HG02852 (cell line): ENCODE measurements at regions not wholly inside any gene's neighbourhood (a gene's known extent, or its start where the extent isn't known, plus 50 kb on each side); places are given as distances from the start of the nearest gene placed in this dataset.

ENCODE experiments used
- ATAC-seq: cut with Tn5 transposase; IDR thresholded peaks from one replicate; pipeline ENCODE4 v1.9.1; 2021; ENCODE audit warnings: mild to moderate bottlenecking, moderate library complexity; ENCODE audit not compliant: unreplicated experiment

DNA sequence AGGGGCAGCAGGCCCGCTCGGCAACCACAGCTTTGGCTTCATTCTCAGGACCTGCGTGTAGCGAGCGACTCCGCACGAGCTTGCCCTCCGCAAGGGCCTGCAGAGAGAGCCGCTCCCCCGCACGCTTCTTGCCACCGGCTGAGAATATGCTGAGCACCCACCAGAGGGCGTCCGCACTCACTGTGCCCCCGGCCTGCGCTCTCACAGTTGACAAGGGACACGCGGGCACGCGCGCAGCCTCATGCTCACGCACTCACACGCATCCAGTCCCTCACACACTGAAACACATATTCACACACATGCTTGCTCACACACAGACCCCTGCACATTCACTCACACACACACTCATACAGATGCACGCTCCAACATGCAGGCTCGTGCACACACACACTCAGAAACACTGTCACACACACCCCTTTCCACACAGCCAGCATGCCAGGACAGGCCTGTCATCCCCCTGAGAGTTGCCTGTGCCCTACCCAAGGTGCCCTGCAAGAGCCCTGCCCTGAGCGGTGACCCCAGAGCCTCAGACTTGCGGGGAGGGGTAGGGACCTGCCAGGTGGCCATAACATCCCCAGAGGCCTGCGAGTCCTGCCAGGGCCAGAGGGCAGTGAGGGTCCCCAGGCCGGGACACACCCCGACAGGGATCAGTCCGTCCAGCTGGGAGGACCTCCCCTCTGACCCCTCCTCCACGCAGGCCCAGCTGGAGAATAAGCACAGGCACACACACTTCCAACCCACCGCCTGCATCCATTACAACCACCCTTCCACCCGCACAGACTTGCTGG lies 174.1 kb downstream of the BMP7 start:
- peak; percentile 52 for ATAC-seq

DNA sequence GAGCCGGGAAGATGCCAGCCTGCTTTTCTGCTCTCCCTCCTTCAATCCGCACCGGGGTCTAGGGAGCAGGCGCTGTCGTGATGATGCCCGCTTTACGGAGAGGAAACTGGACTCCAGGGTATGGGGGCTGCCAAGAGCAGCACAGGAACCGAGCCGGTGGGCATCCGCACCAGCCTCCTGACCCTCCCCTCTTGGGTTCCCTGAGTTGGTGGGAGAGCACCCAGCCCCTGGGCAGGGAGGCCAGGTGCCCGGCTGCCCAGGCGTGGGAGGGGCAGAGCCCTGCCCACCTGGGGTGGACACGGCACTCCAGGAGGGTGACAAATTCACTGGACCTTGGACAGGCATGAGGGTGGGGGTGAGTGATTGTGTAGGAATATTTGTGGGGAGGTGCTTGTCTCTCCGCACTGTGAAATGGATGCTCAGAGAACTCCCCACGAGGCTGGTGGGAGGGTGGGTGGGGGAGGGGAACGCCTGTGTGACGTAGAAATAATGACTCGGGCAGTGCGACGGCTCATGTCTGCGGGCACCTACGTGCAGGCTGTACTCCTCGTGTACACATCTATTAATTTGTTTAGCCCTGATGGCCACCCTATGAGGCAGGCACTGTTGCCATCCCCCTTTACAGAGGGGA lies 173.4 kb downstream of the BMP7 start:
- no peak for ATAC-seq

GRCh38 chr20:57093766-57094165 lies 172.7 kb downstream of the BMP7 start:
- ATAC-seq: no peak

- ATAC-seq: no peak
Observed at GRCh38 chr20:57094252-57094891, 172.1 kb downstream of the BMP7 start.

DNA sequence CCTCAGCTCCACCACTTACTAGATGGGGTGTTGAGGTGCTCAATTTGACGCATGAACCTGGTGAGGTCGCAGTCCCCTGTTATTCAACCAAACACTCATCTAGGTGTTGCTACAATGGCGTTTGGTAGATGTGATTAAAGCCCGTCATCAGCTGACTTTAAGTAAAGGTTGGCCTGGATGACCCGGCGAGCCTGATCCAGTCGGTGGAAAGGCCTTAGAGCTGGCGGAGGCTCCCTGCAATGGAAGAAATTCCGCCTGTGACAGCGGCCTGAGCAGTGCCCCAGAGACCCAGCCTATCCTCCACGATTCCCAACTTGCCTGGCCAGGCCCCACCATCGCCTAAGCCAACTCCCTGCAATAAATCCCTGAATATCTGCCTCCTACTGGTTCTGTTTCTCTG lies 171.4 kb downstream of the BMP7 start:
- no peak for ATAC-seq

DNA sequence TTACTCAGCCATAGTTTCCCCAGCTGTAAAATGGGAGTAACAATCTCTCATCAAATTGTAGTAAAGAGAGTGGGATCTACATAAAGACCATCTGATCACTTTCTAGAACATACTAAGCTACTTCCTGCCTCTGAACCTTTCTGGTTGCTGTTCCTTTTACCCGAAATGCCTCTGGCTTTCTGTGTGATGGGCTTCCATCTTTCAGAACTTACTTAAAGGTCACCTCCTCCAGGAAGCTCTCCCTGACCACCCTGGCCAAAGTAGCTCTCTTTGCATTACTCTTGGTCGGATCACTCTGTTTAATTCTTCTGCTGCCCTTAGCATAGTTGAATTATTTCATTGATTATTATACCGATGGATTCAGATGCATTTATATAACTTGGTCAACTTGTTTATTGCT lies 171.0 kb downstream of the BMP7 start:
- ATAC-seq: no peak

GRCh38 chr20:57097245-57097915 lies 169.1 kb downstream of the BMP7 start:
- ATAC-seq: no peak

GRCh38 chr20:57102160-57102559 lies 164.3 kb downstream of the BMP7 start:
- ATAC-seq: no peak

DNA sequence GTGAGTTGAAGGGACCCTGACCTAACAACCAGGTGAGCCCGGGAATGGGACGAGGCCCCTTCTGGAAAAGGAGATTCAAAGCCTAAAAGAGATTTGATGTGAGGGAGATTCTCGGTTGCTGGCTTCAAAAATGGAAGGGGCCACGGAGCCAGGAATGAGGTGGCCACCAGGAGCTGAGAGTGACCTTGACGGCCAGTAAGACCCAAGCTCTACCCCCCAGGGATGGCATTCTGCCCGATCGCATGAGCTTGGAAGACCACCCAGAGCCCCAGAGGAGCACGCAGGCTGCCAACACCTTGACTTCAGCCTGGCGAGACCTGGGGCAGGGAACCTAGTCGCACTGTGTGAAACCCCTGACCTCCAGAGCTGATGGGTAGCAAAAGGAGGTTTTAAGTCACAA lies 163.9 kb downstream of the BMP7 start:
- no peak for ATAC-seq

DNA sequence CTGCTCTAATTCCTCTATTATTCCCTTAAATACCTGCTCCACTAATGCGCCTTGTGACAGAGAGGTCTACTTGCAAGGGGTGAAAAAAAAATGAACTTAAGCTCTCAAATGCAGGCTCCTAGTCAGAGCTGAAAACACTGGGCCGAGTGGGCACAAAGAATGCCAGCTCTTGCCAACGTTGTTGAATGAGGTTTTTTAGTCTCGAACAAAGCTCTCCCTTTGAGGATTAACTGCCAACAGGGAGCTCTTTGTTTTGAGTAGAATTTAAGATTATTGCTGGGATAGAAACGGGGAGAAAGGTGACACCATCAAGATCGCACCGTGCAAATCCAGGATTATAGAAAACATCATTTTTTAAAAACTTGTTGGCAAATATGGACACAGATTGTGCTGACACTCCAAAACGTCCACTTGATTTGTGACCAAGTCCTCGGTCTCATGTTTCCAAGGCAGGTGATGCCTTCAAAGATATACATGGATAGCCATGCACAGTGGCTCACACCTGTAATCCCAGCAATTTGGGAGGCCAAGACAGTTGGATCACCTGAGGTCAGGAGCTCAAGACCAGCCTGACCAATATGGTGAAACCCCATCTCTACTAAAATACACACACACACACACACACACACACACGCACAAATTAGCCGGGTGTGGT lies 163.2 kb downstream of the BMP7 start:
- no peak for ATAC-seq

DNA sequence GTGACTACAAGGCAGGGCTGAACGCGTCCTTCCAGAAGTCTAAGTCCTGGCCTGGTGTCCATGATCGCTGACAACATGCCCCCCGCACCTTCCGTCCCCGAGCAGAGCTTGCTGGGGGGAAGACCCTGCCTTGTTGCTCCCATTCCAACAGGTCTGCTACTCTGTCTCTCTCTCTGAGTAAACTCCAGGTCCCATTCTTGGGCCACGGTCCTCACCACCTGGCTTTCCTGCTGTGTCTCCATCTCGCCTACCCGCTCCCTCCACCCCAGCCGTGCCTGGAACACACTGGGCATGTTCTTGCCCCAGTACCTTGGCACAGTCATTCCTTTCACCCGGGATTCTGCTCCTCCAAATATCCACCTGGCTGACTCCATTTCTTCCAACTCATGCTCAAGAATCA lies 162.3 kb downstream of the BMP7 start:
- no peak for ATAC-seq

DNA sequence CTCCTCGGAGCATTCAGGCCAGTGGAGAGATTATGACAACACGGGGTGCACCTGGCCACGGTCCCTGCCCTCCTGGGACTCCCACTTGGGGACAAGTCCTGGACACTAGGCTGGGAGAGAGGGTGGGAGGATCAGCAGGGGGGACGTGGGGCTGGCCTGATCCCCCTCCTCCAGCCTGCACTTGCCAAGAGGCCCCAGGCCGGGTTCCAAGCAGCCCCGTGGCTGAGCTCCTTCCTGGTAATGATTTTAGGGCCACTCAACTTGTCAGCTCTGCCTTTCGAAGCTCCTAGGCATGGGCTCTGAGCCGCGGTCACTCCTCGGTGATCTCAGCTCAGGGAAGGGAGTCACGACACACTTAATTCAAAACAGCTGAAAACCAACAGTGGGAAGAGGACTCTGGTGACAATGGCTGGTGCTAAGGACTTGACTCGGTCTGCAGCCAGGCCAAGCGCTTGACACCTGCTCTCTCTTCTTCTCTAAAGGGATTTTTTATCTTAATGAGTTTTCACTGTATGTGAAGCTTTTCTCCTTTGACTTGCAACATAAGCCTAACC lies 161.7 kb downstream of the BMP7 start:
- no peak for ATAC-seq

- no peak for ATAC-seq
Observed at GRCh38 chr20:57106030-57106682, 160.3 kb downstream of the BMP7 start.

DNA sequence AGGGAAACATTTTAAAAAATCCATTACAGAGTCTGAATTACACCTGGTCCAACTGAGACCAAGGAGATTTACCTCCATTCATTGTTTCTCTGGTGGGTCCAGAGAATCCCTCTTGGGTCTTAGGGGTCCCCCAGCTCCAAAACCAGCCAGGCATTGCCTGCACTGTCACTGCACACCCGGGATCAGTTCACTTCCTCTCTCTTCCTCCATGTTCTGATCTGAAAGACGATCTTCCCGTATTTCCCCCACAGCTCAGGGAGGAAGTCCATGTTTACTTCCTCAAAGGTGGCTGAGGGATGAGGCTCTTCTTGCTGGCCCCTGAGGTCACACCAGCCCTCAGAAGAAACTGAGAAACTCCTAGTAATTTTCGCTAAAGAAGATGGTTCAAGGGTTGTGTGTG lies 159.7 kb downstream of the BMP7 start:
- no peak for ATAC-seq

- ATAC-seq: no peak
Observed at GRCh38 chr20:57107208-57107607, 159.2 kb downstream of the BMP7 start.

DNA sequence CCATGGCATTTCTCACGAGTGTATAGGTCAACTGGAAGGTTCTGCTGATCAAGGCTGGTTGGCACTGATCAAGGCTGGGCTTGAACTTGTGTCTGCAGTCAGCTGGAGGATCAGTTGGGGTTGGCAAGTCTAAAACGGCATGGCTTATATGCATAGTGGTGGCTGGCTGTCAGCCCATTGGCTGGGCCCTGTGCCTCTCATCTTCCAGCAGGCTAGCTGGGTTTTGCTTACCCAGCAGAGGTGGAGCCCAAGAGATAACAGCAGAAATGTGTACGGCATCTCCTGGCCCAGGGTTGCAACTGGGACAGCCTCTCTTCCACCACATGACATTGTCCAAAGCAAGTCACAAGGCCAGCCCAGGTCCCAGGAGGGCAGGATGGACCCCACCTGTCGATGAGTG lies 158.2 kb downstream of the BMP7 start:
- ATAC-seq: no peak

DNA sequence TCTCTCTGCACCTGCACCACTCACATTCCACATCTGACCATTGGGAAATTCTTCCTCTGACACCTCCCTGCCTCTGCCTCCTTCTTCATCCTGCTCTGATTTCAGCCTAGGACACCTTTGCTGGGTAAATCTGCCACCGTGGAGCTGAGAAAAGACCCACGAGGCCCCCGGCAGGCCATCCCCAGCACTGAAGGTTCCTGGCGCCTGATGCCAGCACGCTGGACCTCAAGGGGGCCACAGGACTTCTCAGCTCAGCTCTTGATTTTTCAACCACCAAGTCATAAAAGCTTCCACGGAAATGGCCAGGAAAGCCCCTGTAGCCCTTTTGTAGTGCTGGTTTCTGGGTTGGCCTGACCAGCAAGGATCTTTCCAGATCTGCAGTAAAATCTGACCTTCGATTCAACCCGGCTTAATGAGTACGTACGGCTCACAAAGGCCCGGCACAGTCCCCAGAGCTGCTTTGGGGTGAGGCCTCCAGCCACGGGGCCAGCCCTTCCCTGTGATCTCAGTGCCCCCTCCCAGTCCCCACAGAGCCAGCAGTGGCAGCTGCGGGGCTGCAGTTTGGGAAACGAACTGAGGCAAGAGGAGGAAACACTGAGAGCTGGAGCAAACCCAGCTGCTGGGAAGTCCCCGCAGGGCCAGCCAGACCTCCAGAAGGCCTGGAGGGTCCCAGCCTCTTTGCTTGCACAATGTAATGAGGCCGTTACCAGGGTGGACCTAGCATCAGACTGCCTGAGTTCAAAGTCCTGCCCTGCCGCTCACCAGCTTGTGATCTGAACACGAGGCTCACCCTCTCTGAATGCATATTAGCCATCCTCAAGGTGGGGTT lies 157.5 kb downstream of the BMP7 start:
- no peak for ATAC-seq

GRCh38 chr20:57109571-57109953 lies 156.9 kb downstream of the BMP7 start:
- ATAC-seq: no peak
